HG03442 (cell line): ENCODE measurements at regions not wholly inside any gene's neighbourhood (a gene's known extent, or its start where the extent isn't known, plus 50 kb on each side); places are given as distances from the start of the nearest gene placed in this dataset.

Experiments
- ATAC-seq: cut with Tn5 transposase; IDR thresholded peaks from one replicate; pipeline ENCODE4 v1.9.1; 2021; ENCODE audit warnings: mild to moderate bottlenecking, moderate library complexity; ENCODE audit not compliant: unreplicated experiment

DNA sequence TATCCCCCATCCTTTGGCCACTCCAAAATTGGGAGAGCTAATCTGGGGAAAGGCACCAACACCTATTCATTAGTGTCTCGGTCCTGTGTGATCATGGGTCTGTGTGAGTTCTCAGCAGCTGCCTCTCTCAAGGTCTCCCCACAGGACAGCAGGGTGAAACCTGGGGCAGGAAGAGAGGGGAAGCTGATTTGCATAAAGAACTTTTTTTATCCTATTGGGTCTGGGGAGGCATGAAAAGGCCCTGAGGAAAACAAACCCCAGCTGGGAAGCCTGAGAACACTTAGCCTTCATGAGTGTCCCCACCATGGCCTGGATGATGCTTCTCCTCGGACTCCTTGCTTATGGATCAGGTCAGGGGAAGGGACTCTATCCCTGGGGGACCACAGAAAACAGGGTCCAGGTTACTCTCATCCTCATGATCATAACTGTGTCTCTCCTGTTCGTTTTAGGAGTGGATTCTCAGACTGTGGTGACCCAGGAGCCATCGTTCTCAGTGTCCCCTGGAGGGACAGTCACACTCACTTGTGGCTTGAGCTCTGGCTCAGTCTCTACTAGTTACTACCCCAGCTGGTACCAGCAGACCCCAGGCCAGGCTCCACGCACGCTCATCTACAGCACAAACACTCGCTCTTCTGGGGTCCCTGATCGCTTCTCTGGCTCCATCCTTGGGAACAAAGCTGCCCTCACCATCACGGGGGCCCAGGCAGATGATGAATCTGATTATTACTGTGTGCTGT, 116.0 kb upstream of the TOP3B start:
- ATAC-seq = no peak

DNA sequence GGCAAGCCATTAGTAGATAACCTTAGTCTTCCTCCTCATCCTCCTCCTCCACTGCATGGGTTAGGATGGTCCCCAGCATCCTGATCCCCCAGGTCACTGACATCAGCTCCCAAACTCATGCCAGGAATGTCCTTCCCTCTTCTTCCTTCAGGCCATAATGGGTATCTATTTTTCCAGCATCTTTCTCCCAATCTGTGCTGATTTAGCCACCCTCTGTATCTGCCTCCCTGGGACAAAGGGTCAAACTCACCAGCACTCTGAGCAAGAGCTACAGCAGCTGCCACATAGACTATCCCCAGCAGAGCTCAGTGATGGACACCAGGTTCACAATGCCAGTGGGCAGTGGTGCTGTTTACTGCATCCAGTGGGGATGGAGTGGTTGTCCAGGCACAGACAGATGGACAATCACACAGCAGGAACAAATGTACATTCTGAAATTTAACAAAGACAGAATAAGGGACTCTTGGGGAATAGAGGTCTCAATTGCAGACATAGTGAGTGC, 115.2 kb upstream of the TOP3B start:
- no peak for ATAC-seq

DNA sequence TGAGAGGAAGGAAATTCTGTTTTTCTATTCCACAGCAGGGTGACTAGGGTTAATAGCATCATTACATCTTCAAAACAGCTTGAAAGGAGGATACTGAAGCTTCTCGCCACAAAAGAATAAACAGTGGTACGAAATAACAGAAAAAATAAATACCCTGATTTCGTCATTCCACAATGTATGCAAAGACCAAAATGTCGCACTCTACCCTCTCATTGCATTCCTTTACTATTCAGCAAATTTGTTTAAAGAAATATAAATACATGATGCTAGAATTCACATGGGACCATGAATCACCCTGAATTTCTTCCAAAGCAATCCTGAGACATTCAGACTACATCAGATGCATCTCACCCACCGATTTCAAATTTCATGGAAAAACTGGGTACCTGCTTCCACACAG, 112.3 kb upstream of the TOP3B start:
- ATAC-seq = no peak

DNA sequence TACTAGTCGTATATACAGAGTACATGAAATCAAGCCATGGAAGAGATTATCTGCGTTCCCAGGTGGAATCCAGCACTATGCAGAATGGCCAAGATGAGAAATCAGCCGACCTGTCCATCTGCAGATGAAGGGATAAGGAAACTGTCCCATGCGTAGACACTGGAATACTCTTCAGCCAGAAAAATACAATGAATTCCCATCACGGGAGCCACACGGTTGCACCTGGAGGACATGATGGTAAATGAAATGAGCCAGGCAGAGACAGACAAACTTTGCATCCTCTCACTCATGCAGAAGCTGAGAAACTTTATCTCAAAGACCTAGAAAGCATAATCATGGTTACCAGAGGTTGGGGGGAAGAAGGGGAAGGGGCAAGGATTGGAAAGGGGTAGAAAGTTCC, 111.9 kb upstream of the TOP3B start:
- no peak for ATAC-seq

DNA sequence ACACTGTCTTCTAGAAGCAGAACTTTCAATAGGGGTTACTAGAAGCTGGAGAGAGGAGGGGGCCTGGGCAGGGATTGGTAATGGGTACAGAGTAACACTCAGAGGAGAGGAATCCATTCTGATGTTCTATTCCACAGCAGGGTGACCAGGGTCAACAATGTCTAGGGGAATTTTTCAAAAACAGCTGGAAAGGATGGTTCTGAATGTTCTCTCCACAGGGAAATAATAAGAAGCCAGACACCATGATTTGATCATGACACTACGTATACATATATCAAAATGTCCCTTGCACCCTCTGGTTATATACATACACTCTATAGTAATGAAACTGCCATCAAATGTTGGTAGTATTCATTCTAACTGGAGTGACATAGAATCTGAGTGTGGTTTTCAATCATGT, 111.2 kb upstream of the TOP3B start:
- ATAC-seq = no peak

DNA sequence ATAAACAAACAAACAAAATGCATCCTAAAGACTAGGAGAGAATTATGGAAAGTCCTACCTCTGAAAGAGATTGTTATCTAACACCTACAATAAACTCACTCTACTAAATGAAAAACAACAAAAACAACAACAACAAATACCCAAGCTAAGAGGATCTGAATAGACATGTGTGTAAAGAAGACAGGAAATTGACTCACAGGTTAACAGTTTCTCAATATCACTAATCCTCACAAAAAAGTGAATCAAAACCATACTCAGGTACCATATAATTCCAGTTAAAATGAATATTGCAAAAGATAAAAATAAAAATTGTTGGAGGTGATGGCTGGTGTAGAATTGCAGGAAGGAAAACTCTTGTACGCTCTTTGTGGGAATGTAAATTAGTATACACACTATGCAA, 110.4 kb upstream of the TOP3B start:
- no peak for ATAC-seq

DNA sequence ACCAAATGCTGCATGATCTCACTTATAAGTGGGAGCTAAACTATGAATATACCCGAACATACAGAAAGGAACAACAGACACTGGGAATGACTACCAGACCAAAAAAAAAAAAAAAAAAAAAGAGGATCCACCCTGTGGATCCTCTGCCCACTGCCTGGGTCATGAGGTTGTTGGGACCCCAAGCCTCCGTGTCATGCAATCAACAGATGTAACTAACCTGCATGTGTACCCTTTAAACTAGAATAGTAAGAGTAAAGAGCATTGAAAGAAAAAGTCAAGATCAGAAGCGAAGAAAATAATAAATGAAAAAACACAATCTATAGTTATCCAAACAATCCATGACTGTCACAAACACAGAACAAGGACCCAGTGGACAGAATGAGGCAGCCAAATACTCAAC, 109.5 kb upstream of the TOP3B start:
- ATAC-seq = no peak

DNA sequence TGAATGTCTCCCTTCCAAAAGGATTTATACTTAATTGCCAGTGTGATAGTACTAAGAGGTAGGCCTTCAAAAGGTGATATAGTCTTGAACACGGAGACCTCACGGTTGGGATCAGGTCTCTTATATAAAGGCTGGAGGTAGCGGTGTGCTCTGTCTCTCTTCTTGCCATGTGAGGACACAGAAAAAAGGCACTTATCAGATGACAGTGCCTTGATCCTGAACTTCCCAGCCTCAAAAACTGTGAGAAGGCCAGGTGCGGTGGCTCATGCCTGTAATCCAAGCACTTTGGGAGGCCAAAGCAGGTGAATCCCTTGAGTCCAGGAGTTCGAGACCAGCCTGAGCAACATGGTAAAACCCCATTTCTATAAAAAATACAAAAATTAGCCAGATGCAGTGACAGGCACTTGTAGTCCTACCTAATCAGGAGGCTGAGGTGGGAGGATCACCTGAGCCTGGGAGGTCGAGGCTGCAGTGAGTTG, 108.9 kb upstream of the TOP3B start:
- ATAC-seq = no peak

DNA sequence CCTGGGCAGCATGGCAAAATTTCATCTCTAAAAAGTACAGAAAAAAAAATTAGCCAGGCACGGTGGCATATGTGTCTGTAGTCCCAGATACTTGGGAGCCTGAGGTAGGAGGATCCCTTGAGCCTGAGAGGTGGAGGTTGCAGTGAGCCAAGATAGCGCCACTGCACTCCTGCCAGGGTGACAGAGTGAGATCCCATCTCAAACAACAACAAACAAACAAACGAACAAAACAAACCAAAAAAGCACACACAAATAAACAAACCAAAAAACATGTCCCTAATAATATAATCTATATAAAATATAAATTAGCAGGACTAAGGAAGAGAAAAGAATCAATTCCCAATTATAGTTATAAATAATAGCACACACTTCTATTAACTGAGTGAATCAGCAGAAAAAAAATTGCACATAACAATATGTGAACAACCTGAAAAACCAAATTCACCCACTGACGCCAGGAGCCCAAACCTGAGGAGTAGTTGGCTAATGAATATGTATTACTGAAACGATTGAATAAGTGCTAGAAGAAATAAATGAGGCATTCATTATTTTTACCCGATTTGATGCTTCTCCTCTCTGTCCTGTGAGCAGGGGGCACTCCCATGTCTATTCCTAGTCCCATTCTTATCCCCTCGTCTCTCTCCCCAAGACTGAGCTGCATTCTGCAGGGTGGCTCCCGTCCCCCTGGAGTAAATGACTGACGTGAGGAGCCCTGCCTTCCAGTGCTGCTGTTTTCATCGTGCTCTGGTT, 108.2 kb upstream of the TOP3B start:
- no peak for ATAC-seq

DNA sequence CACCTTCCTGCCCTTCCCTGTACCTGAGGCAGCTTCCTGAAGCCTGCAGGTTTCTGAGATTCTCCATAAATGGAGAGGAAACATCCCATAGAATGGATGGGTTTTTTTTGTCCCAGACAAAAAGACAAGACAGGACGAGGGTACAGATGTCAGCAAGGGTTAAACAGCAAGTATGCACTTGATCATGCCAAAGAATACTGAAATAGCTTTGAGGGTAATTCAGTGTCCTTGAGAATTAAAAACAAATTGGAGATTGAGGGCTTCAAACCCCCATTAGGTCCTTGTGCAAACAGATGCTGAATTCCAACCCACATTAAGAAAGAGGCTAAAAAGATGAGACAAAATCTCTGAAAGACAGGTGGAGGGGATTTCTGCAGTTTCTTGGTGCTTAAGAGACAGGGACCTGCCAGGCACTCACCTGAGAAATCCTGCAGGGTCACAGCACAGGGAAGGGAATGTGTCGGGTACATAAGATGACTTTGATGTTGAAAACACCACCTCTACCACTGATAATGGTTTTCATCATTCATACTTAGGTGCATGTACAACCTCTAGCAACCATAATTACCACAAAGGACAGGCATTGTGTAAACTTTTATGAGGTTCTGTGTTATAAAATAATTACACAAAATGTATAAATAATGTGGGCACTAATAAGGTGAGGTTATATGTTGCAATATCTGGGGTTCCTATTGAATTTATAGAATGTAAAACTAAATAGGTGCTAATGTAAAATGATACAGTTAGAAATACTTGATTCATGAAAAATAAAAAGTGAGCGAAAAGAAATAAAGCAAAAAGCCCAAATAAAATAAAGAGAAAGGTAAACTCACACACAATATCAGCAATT, 107.1 kb upstream of the TOP3B start:
- no peak for ATAC-seq

DNA sequence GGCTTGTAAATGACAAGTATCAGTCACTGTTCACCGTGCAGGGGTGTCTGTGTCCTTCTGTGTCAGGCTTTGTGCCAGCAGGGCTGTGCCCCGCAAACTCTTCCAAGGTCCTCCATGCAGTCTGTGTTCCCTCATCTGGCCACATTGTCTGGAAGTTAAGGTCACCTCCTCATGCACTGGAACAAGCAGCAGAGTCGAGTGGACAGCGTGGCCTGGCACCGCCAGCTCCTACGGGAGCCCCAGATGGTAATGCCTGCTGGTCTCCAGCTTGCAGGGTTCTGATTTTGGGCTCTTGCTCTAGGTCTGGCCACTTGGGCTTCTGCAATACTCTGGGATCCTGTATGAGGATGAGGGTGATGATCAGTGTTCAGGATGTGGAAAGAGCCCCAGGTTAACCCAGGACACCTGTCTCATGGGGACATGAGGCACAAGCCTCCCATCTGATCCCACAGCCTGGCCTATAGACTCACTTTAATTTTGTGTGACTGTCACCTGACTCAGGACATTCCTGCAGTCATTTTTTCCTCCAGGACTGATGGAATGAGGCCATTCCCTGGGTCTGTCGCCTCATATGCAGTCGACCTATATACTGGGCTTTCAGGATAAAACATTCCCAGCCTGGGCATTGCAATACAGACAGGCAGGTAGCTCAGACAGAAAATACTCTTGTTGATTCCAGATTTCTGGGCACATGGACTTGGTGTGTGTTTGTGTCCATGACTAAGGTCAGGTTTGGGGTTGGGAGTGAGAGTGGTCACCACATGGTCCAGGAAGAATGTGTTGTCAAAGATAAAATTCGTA, 106.3 kb upstream of the TOP3B start:
- ATAC-seq = no peak

DNA sequence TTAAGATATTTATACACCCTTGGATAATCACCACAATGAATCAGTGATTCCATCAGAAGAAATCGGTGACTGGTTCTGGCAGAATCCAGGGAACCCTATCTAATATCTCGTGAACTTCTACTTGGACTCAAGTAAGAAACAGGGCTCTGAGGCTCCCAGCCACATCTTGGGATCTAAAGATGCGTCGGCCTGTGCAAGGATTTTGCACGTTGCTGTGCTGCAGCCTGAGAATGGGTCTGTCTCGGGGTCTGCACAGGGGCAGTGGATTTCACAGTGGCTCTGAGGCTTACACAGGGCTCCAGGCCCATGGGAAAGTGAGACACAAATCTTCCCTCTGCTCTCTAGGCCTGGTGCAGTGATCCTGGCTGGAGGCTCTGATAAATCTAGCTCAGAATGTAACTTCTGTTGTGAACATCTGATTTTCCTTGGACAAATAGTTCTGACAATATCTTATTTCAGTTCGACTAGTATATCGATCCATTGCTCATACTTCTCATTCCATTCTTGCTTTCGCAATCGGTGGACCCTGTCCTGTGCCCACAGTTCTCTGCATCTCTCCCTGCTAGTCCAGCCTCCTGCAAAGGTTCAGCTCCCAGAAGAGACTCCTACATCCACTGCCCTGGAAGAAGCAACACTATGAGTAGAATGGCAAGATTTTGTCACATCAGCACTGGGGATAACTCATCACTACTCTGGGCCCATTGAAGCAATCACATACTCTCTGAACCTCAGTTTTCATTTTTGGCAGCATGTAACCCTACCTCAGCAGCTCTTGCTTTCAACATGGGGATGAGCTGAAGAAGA, 105.5 kb upstream of the TOP3B start:
- no peak for ATAC-seq

DNA sequence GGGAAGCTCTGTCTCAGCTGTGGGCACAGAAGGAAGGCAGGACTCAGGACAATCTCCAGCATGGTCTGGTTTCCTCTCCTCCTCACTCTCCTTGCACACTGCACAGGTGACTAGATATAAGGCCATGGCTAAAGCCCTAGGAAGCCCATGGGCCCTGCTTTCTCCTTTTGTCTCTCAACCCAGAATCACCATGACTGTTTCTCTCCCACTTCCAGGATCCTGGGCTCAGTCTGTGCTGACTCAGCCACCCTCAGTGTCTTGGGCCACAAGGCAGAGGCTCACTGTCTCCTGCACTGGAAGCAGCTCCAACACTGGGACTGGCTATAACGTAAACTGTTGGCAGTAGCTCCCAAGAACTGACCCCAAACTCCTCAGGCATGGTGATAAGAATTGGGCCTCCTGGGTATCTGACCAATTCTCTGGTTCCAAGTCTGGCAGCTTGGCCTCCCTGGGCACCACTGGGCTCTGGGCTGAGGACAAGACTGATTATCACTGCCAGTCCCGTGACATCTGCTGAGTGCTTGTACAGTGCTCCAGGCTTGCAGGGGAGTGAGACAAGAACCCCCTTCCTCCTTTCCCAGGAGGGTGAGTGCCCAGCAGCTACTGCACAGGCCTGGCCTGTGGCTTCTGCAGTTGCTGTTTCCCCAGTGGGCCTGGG, 104.0 kb upstream of the TOP3B start:
- ATAC-seq = no peak

DNA sequence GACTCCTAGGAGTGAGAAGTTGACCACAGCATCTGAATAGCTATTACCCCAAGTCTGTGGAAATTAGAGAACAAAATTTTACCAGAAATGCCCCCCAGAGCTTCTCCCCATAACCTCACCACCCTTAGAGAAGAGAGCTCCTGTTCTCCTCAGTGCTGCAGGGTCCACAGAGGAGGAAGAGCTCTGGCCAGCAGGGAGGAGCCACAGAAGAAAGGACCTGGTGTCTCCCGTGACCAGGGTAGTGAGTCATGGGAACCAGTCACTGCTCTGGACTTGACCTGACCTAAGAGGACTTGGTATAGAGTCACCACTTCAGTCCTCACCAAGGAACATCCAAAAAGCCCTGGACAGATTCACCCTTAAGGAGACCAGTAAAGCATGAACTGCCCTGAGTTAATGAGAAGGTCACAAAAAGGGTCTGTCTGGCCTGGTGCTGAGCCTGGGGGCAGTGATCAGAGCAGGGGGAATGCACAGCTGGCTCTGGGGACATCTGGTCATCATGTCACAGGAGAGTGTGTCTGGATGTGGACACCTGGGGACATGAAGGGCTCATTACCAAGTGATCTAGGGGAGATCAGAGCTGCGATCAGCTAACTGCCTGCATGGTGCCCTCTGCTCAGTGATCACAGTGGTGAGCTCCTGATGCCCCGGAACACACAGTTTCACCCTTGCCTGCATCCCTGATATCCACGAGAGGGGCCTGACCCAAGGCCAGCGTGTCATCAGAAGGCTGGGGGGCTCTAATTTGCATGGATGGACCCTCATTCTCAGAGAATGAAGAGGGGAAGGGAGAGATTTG, 103.3 kb upstream of the TOP3B start:
- ATAC-seq = no peak

DNA sequence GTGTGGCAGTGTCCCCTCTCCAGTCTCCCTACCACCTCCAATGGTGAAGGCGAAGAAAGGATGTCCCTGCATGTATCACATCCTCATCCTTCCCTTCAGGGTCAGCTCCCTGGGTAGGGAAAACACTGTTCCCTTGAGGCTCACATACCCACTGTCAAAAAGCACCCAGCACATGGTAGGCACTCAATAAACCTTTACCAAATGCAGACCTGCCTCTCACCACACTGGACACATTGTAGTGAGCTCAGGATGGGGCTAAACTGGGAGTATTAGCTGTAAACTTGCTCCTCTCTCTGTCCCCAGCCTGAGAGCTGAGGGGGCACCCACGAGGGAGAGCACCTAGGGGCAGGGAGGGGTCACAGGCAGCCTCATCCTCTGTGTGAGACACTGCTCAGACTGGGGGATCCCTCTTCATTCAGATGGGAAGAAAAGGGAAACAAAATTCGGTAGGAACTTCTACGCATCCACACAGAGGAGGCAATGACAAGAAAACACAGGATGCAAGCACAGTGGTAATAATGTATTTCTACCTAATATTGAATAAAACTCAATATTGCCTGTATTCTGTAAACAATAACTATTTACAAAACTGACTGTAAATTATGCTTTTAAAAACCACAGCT, 101.6 kb upstream of the TOP3B start:
- ATAC-seq = no peak

DNA sequence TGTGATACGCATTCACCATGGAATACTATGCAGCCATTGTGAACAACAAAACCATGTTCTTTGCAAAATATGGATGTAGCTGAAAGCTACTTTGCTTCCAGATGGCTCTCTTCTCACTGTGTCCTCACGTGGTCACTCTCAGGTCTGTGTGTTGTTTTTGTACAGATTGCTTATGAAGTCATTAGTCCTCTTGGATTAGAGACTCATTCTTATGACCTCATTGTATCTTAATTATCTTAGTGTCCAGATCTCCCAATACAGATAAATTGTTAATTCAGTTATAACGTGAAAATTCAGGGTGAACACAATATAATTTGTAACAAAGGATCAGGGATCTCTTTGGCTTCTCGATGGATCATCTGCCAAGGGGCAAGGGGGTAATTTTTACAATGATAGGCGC, 100.4 kb upstream of the TOP3B start:
- no peak for ATAC-seq

DNA sequence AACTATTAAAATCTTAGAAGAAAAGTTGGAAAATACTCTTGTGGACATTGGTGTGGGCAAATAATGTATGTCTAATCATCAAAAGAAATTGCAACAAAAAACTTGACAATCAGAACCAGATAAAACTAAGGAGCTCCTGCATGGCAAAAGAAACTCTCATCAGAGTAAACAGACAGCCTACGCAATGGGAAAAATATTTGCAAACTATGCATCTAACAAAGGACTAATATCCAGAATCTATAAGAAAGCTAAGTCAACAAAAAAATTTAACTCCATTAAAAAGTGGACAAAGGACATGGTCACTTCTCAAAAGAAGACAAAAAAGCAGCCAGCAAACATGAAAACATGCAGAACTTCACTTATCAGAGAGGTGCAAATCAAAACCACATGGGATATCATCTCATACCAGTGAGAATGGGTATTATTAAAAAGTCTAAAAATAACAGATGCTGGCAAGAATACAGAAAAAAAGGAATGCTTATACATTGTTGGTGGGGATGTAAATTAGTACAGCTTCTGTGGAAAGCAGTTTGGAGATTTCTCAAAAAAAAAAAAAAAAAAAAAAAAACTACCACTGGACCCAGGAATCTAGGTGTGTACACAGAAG, 99.7 kb upstream of the TOP3B start:
- no peak for ATAC-seq

DNA sequence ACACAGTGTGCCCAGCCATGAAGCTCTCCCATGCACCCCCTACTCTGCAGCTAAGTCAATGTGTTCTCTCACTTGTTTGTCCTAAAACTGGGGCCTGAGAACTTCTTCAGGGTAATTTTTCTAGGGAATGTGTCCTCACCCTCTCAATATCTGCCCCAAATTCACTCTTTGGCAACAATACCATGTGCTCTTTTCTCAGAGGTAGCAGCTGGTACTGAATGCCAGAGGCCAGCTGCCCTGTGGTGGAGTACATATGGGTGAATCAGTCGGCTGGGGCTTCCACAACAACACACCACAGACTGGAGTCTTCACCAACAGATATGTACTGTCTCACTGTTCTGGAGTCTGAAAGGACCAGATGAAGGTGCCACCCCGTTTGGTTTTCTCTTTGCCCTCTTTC, 97.7 kb upstream of the TOP3B start:
- ATAC-seq = no peak
